ENCODE measurements at regions not wholly inside any gene's neighbourhood (a gene's known extent, or its start where the extent isn't known, plus 50 kb on each side); places are given as distances from the start of the nearest gene placed in this dataset.

DNA sequence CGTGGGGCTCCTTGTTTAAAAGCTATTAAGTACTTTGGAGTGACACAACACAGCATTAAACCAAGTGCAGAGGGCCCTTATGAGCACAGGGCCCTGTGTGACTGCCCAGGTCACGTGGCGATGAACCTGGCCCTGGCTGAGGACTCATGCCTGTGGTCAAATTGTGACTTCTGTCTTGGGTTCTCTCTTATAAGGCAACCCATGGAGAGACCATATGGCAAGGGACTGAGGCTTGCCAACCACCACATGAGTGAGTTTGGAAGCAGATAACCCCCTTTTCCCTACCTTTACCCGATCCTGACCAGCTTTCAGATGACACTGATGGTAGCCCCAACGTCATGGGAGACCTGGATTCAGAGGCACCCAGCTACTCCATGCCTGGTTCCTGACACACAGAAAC lies 140.5 kb downstream of the ZBTB18 start:
- Histone ChIP-seq H3K9me3 (peaks cover 0 to 14% (median 0%) of the 10 kb centered on the region in 11 donors), H3K27ac (no peak overlapping the region), H3K36me3 (no peaks in the 10 kb centered on the region), H3K4me3 (no peak overlapping the region), H3K4me1 (no peaks in the 10 kb centered on the region), H3K27me3 (peaks cover 0 to 5% (median 0%) of the 10 kb centered on the region in 7 donors)
- WGBS, 2 donors = 87 to 89% methylated on average over 5 of the region's 5 CpGs
- DNase-seq = no peak
- TF ChIP-seq, protein P1, sequence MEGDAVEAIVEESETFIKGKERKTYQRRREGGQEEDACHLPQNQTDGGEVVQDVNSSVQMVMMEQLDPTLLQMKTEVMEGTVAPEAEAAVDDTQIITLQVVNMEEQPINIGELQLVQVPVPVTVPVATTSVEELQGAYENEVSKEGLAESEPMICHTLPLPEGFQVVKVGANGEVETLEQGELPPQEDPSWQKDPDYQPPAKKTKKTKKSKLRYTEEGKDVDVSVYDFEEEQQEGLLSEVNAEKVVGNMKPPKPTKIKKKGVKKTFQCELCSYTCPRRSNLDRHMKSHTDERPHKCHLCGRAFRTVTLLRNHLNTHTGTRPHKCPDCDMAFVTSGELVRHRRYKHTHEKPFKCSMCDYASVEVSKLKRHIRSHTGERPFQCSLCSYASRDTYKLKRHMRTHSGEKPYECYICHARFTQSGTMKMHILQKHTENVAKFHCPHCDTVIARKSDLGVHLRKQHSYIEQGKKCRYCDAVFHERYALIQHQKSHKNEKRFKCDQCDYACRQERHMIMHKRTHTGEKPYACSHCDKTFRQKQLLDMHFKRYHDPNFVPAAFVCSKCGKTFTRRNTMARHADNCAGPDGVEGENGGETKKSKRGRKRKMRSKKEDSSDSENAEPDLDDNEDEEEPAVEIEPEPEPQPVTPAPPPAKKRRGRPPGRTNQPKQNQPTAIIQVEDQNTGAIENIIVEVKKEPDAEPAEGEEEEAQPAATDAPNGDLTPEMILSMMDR (IDR thresholded peaks at IDR 0.05) = no peak
- intact Hi-C loops (cut with DNase I) = no loop called here
- no peak for ATAC-seq

DNA sequence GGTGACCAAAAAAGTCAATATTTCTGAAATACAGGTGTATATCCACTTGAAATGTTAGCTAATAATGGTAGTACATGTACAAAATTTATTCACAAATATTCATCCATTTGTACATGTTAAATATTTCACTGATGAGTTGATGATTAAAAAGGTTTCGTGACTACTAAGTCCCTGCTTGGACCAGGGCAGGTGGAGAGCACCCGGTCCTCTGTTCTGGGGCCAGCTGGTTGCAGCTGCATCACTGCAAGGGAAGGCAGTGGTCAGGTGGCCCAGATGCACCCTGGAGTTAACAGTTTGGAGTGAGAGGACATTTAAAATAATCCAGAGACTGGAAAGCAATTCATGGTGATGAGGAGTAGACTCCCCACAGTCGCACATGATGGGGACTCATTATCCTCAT lies 141.2 kb downstream of the ZBTB18 start:
- intact Hi-C loops (cut with DNase I) = no loop called here
- H3K36me3 ChIP-seq = no peaks in the 10 kb centered on the region
- DNase-seq = no peak
- no peak overlapping the region for H3K27ac ChIP-seq
- no peak overlapping the region for H3K4me3 ChIP-seq
- TF ChIP-seq, protein P1 (IDR thresholded peaks at IDR 0.05) = no peak
- H3K9me3 ChIP-seq = peaks cover 0 to 14% (median 0%) of the 10 kb centered on the region in 11 donors
- no peaks in the 10 kb centered on the region for H3K4me1 ChIP-seq
- no peak for ATAC-seq
- peaks cover 0 to 5% (median 0%) of the 10 kb centered on the region in 7 donors for H3K27me3 ChIP-seq
- WGBS, 2 donors = 84 to 89% methylated on average over 3 of the region's 3 CpGs

DNA sequence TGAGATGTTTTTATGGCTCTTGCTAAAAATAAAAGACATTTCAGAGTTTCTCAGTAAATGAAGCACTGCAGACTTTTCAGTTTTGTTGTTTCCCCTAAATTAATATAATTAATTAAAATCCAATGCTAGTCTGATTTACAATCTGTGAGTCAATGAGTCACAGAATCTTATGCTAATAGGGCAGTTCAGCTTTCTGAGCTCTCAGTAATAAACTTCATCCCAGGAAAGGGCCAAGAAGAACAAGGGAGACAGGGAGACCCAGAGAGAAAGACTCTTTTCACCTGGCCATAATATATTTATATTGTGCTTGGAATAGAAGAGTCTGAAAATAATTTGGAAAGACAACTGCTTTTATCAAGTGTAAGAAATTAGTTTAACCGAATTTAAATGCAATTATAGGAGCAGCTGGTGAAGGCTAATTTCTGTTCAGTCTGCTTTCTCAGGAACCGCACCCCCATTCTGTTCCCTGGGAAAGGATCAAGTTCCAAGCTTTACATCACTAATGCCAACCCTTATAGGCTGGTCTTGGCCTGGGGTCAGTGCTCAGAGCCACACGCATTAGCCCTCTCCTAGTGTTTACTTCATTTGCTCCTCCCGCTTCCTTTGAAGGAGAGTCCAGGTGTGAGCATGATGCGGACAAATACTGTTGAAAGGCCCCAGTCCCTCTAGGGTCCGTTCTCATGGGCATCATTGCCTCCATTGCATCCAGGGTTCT lies 145.6 kb downstream of the ZBTB18 start:
- 91 to 95% methylated on average over 6 of the region's 6 CpGs for WGBS, 2 donors

DNA sequence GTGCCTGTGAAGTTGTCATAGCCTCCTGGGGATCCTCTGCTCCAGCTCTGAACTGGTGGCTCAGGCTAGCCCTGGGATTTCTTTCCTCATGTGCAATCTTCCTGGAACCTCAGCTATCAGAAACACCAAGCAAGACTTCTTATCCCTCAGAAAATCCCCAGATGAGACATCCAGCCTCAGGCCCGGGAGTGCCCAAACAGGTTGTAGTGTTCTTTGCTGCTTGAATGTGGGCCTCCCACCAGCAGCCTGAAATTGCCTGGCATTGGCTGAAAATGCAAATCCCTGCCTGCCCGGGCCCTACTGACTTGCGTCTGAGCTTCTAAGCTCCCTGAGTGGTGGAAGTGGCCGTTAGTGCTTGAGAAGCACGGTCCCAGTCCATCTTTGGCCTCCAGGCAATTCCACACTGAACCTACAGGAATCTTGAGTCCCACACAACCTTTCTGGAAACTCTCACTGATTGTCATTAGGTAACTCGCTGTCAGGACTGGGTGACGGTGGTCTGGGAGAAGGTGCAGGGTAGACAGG lies 146.8 kb downstream of the ZBTB18 start:
- Histone ChIP-seq H3K36me3 (no peaks in the 10 kb centered on the region), H3K4me1 (no peaks in the 10 kb centered on the region), H3K4me3 (no peak overlapping the region), H3K9me3 (no peaks in the 10 kb centered on the region), H3K27ac (no peak overlapping the region), H3K27me3 (no peaks in the 10 kb centered on the region)
- ATAC-seq (no peak), DNase-seq (no peak)
- TF ChIP-seq, protein P1 (IDR thresholded peaks at IDR 0.05) = no peak
- intact Hi-C loops (cut with DNase I) = no loop called here
- 85 to 94% methylated on average over 7 of the region's 7 CpGs for WGBS, 2 donors

More for the DNA sequence above, 145.6 kb downstream of the ZBTB18 start:
- no peaks in the 10 kb centered on the region for H3K9me3 ChIP-seq
- intact Hi-C loops (cut with DNase I) = no loop called here
- ATAC-seq (no peak), DNase-seq (no peak)
- no peak overlapping the region for H3K27ac ChIP-seq
- H3K36me3 ChIP-seq = no peaks in the 10 kb centered on the region
- H3K4me1 ChIP-seq = no peaks in the 10 kb centered on the region
- no peak overlapping the region for H3K4me3 ChIP-seq
- TF ChIP-seq, protein P1 (IDR thresholded peaks at IDR 0.05) = no peak
- H3K27me3 ChIP-seq = no peaks in the 10 kb centered on the region
